MM.1S (cell line): ENCODE measurements at regions not wholly inside any gene's neighbourhood (a gene's known extent, or its start where the extent isn't known, plus 50 kb on each side); places are given as distances from the start of the nearest gene placed in this dataset.

Experiments
- DNase-seq: peaks from one replicate; pipeline ENCODE4 v3.0.0-alpha.2; 2015
- H2AFZ ChIP-seq: fragments of 300-600 bp; sonication (generic); 2 replicates; pipeline ENCODE4 v1.6.0; 2016; ENCODE audit warnings: antibody characterized with exemption, low read length
- H3F3A ChIP-seq: fragments of 300-600 bp; sonication (generic); 2 replicates; pipeline ENCODE4 v1.6.1; 2016; ENCODE audit warnings: mild to moderate bottlenecking, antibody characterized with exemption, low read length, moderate library complexity, mixed read lengths; ENCODE audit not compliant: insufficient read depth
- H3K27ac ChIP-seq: fragments of 300-600 bp; sonication (generic); 2 replicates; pipeline ENCODE4 v1.5.1; 2016; ENCODE audit warnings: mild to moderate bottlenecking, low read length
- H3K27me3 ChIP-seq: fragments of 300-600 bp; sonication (generic); replicated peaks from 2 replicates; pipeline ENCODE4 v1.6.0; 2016; ENCODE audit warnings: low read length; ENCODE audit not compliant: insufficient read depth
- H3K36me3 ChIP-seq: fragments of 300-600 bp; sonication (generic); replicated peaks from 2 replicates; pipeline ENCODE4 v1.6.1; 2016; ENCODE audit warnings: mild to moderate bottlenecking, low read length, mixed read lengths; ENCODE audit not compliant: insufficient read depth
- H3K4me1 ChIP-seq: fragments of 300-600 bp; sonication (generic); 2 replicates; pipeline ENCODE4 v1.6.1; 2016; ENCODE audit warnings: low read length, mixed read lengths
- H3K4me2 ChIP-seq: fragments of 300-600 bp; sonication (generic); 2 replicates; pipeline ENCODE4 v1.6.0; 2016; ENCODE audit warnings: low read depth, low read length
- H3K4me3 ChIP-seq: fragments of 300-600 bp; sonication (generic); 2 replicates; pipeline ENCODE4 v1.5.1; 2016; ENCODE audit warnings: low read length, mixed read lengths
- H3K79me2 ChIP-seq: fragments of 300-600 bp; sonication (generic); 2 replicates; pipeline ENCODE4 v1.6.1; 2016; ENCODE audit warnings: mixed run types, low read length, mixed read lengths
- H3K9ac ChIP-seq: fragments of 300-600 bp; sonication (generic); 2 replicates; pipeline ENCODE4 v1.6.1; 2016; ENCODE audit warnings: low read length, mixed read lengths
- H3K9me2 ChIP-seq: fragments of 300-600 bp; sonication (generic); replicated peaks from 2 replicates; pipeline ENCODE4 v1.6.1; 2016; ENCODE audit warnings: mild to moderate bottlenecking, low read length, mixed read lengths; ENCODE audit not compliant: insufficient read depth
- H3K9me3 ChIP-seq: fragments of 300-600 bp; sonication (generic); replicated peaks from 2 replicates; pipeline ENCODE4 v1.6.1; 2016; ENCODE audit warnings: mild to moderate bottlenecking, low read length, mixed read lengths; ENCODE audit not compliant: insufficient read depth
- H4K20me1 ChIP-seq: fragments of 300-600 bp; sonication (generic); 2 replicates; pipeline ENCODE4 v1.6.1; 2016; ENCODE audit warnings: mild to moderate bottlenecking, low read length, moderate library complexity, mixed read lengths; ENCODE audit not compliant: insufficient read depth
- CTCF ChIP-seq: fragments of 300-600 bp; sonication (generic); IDR thresholded peaks from 2 replicates; pipeline ENCODE4 v1.5.1; 2016; ENCODE audit warnings: antibody characterized with exemption, low read length, mixed read lengths
- EZH2 ChIP-seq: fragments of 300-600 bp; sonication (generic); optimal IDR thresholded peaks from 2 replicates; pipeline ENCODE3; 2017; ENCODE audit warnings: low read depth, mild to moderate bottlenecking, antibody characterized with exemption, low read length, mixed read lengths
- EZH2phosphoT487 ChIP-seq: fragments of 300-600 bp; sonication (generic); IDR thresholded peaks from 2 replicates; pipeline ENCODE4 v1.6.1; 2018; ENCODE audit warnings: antibody characterized with exemption, low read length

GRCh38 chr16:55999683-56000082, 124.5 kb upstream of the CES5A start:
- TF ChIP-seq EZH2phosphoT487 (no peak), CTCF (no peak), EZH2 (no peak)
- Histone ChIP-seq H3K27me3 (no peaks in the 10 kb centered on the region), H3K4me3 (no peak overlapping the region), H2AFZ (no peak overlapping the region), H3K9me2 (no peaks in the 10 kb centered on the region), H3K4me2 (no peak overlapping the region), H3K36me3 (no peaks in the 10 kb centered on the region), H3K27ac (no peak overlapping the region), H3K9me3 (no peaks in the 10 kb centered on the region), H3K4me1 (no peaks in the 10 kb centered on the region), H3K9ac (no peak overlapping the region), H3K79me2 (no peaks in the 10 kb centered on the region), H3F3A (no peaks in the 10 kb centered on the region), H4K20me1 (no peaks in the 10 kb centered on the region)
- DNase-seq: no peak

- Histone ChIP-seq H3K27ac (no peak overlapping the region), H3K4me1 (no peaks in the 10 kb centered on the region), H3K4me3 (no peak overlapping the region), H3K9me3 (no peaks in the 10 kb centered on the region), H3K79me2 (no peaks in the 10 kb centered on the region), H4K20me1 (no peaks in the 10 kb centered on the region), H3K9me2 (no peaks in the 10 kb centered on the region), H3K36me3 (no peaks in the 10 kb centered on the region), H3F3A (no peaks in the 10 kb centered on the region), H3K9ac (no peak overlapping the region), H2AFZ (no peak overlapping the region), H3K4me2 (no peak overlapping the region), H3K27me3 (no peaks in the 10 kb centered on the region)
- no peak for DNase-seq
- TF ChIP-seq EZH2 (no peak), CTCF (no peak), EZH2phosphoT487 (no peak)
Measured at GRCh38 chr16:55993088-55993487, 117.9 kb upstream of the CES5A start.

GRCh38 chr16:55992551-55992950, 117.4 kb upstream of the CES5A start:
- no peak for DNase-seq
- TF ChIP-seq EZH2: no peak
- TF ChIP-seq EZH2phosphoT487: no peak
- TF ChIP-seq CTCF: no peak
- Histone ChIP-seq H3K9me3 (no peaks in the 10 kb centered on the region), H2AFZ (no peak overlapping the region), H3K27ac (no peak overlapping the region), H3F3A (no peaks in the 10 kb centered on the region), H3K9me2 (no peaks in the 10 kb centered on the region), H3K36me3 (no peaks in the 10 kb centered on the region), H3K4me3 (no peak overlapping the region), H3K9ac (no peak overlapping the region), H3K4me2 (no peak overlapping the region), H3K4me1 (no peaks in the 10 kb centered on the region), H4K20me1 (no peaks in the 10 kb centered on the region), H3K27me3 (no peaks in the 10 kb centered on the region), H3K79me2 (no peaks in the 10 kb centered on the region)
